Sigmoid colon (tissue), 6 donors: ENCODE measurements at regions not wholly inside any gene's neighbourhood (a gene's known extent, or its start where the extent isn't known, plus 50 kb on each side); places are given as distances from the start of the nearest gene placed in this dataset.

Source experiments
- DNase-seq: peaks from one replicate; pipeline ENCODE4 v3.0.0-alpha.2; 2019
- H3K27ac ChIP-seq, 4 donors: fragments of 200-600 bp; sonication (generic); one replicate each; pipeline ENCODE4 v1.5.1; 2016 to 2019; ENCODE audit warnings: mild to moderate bottlenecking in 1 of 4
- H3K27me3 ChIP-seq, 3 donors: fragments of 200-600 bp; sonication (generic); one replicate each; pipeline ENCODE4 v1.5.1; 2019; ENCODE audit warnings: mild to moderate bottlenecking in 1 of 3
- H3K36me3 ChIP-seq, 4 donors: fragments of 200-600 bp; sonication (generic); one replicate each; pipeline ENCODE4 v1.5.1; 2016 to 2019
- H3K4me1 ChIP-seq, 4 donors: fragments of 200-600 bp; sonication (generic); one replicate each; pipeline ENCODE4 v1.5.1; 2017 to 2019
- H3K4me3 ChIP-seq, 4 donors: fragments of 200-600 bp; sonication (generic); one replicate each; pipeline ENCODE4 v1.5.1; 2017 to 2019; ENCODE audit warnings: mild to moderate bottlenecking in 2 of 4, moderate library complexity in 1 of 4
- H3K9me3 ChIP-seq, 4 donors: fragments of 200-600 bp in 3 of 4; sonication (generic) in 3 of 4; one replicate each; pipeline versions ENCODE4 v1.5.1 to v1.6.1; 2013 to 2019
- CTCF ChIP-seq, 4 experiments: fragments of 450-650 bp in 3 of 4; fragments of 200-600 bp in 1 of 4; IDR thresholded peaks; one replicate each; pipeline ENCODE4 v1.5.1; 2016 to 2019; ENCODE audit warnings: antibody characterized with exemption in 4 of 4, mild to moderate bottlenecking in 3 of 4, moderate library complexity in 2 of 4
- EP300 ChIP-seq, 4 donors: sonication (generic); formaldehyde crosslinking; IDR thresholded peaks; one replicate each; pipeline ENCODE4 v1.6.1; 2017; ENCODE audit warnings: antibody characterized with exemption in 4 of 4
- POLR2A ChIP-seq, 2 donors: fragments of 450-650 bp; IDR thresholded peaks; one replicate each; pipeline ENCODE4 v1.6.1; 2016; ENCODE audit warnings: antibody characterized with exemption in 2 of 2, mild to moderate bottlenecking in 2 of 2, moderate library complexity in 2 of 2
- POLR2AphosphoS5 ChIP-seq, 4 donors: sonication (generic); formaldehyde crosslinking; IDR thresholded peaks; one replicate each; pipeline ENCODE4 v1.6.1; 2017; ENCODE audit warnings: antibody characterized with exemption in 4 of 4
- WGBS, 2 donors: extraction: QIAGEN DNeasy Blood & Tissue Kit; methylation state at CpG; one replicate each; pipeline ENCODE4 v1.1.7; 2013; 5-methylcytosine and 5-hydroxymethylcytosine counted together
- intact Hi-C: fragments of 100-400 bp; cut with DNase I; formaldehyde crosslinking; loops from one replicate; pipeline ENCODE4 v1.15.1; 2023
- donor health status: healthy with polysubstance abuse.
- donor health status: healthy.

DNA sequence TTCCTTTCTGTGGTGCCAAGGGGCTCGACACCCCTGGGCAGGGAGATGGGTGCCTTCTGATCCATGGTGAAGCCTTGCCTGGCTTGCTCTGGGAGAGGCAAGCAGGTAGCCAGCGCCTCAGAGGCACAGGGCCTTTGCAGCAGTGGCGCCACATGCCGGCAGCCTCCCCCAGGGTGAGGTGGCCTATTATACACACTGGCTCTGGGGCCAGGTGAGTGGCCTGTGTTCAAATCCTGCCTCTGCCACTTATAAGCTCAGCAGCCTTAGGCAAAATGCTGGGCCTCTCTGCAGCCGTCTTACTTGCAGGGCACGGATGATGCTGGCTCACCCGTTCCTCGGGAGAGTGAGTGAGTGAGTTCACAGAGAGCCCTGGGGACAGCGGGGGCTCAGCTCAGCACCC, 176.9 kb downstream of the TFAP2C start:
- H3K27ac ChIP-seq, result no peak overlapping the region
- no peak overlapping the region for H3K4me3 ChIP-seq
- no peaks in the 10 kb centered on the region for H3K27me3 ChIP-seq
- DNase-seq, result no peak
- H3K36me3 ChIP-seq, result no peaks in the 10 kb centered on the region
- TF ChIP-seq CTCF (IDR thresholded peaks at IDR 0.05), result no peak
- TF ChIP-seq EP300 (IDR thresholded peaks at IDR 0.05), result no peak
- no peak for TF ChIP-seq POLR2AphosphoS5 (IDR thresholded peaks at IDR 0.05)
- TF ChIP-seq POLR2A (IDR thresholded peaks at IDR 0.05), result no peak
- H3K9me3 ChIP-seq, result no peaks in the 10 kb centered on the region
- H3K4me1 ChIP-seq, result peaks cover 0 to 24% (median 13%) of the 10 kb centered on the region in 4 donors
- intact Hi-C loops, result no loop called here
- 92 to 93% methylated on average over 9 of the region's 9 CpGs for WGBS, 2 donors

GRCh38 chr20:56806952-56807517, 177.9 kb downstream of the TFAP2C start:
- peaks cover 0 to 19% (median 9%) of the 10 kb centered on the region in 4 donors for H3K4me1 ChIP-seq
- no peaks in the 10 kb centered on the region for H3K27me3 ChIP-seq
- H3K27ac ChIP-seq, result no peak overlapping the region
- intact Hi-C loops, result no loop called here
- no peak for TF ChIP-seq EP300 (IDR thresholded peaks at IDR 0.05)
- no peak for TF ChIP-seq CTCF (IDR thresholded peaks at IDR 0.05)
- no peak for TF ChIP-seq POLR2A (IDR thresholded peaks at IDR 0.05)
- TF ChIP-seq POLR2AphosphoS5 (IDR thresholded peaks at IDR 0.05), result no peak
- H3K36me3 ChIP-seq, result no peaks in the 10 kb centered on the region
- H3K9me3 ChIP-seq, result no peaks in the 10 kb centered on the region
- 61 to 87% methylated on average over 18 of the region's 18 CpGs for WGBS, 2 donors
- no peak overlapping the region for H3K4me3 ChIP-seq
- no peak for DNase-seq

GRCh38 chr20:56808117-56808725, 179.1 kb downstream of the TFAP2C start:
- Histone ChIP-seq H3K4me1 (peaks cover 0 to 10% (median 0%) of the 10 kb centered on the region in 4 donors), H3K4me3 (no peak overlapping the region), H3K36me3 (no peaks in the 10 kb centered on the region), H3K27me3 (no peaks in the 10 kb centered on the region), H3K9me3 (no peaks in the 10 kb centered on the region), H3K27ac (no peak overlapping the region)
- intact Hi-C loops, result no loop called here
- TF ChIP-seq CTCF (IDR thresholded peaks at IDR 0.05) (no peak), POLR2AphosphoS5 (IDR thresholded peaks at IDR 0.05) (no peak)
- 10 to 25% methylated on average over 10 of the region's 10 CpGs for WGBS, 2 donors
- DNase-seq, result no peak

- H3K27me3 ChIP-seq, result no peaks in the 10 kb centered on the region
- WGBS, 2 donors, result 18 to 29% methylated on average over 8 of the region's 8 CpGs
- H3K27ac ChIP-seq, result no peak overlapping the region
- intact Hi-C loops, result no loop called here
- TF ChIP-seq EP300 (IDR thresholded peaks at IDR 0.05), result no peak
- no peak for TF ChIP-seq CTCF (IDR thresholded peaks at IDR 0.05)
- no peak for TF ChIP-seq POLR2AphosphoS5 (IDR thresholded peaks at IDR 0.05)
- no peak for TF ChIP-seq POLR2A (IDR thresholded peaks at IDR 0.05)
- H3K9me3 ChIP-seq, result no peaks in the 10 kb centered on the region
- H3K4me1 ChIP-seq, result peaks cover 0 to 10% (median 0%) of the 10 kb centered on the region in 4 donors
- no peak overlapping the region for H3K4me3 ChIP-seq
- no peak for DNase-seq
- no peaks in the 10 kb centered on the region for H3K36me3 ChIP-seq
Observed at GRCh38 chr20:56808732-56809131, 179.6 kb downstream of the TFAP2C start.

DNA sequence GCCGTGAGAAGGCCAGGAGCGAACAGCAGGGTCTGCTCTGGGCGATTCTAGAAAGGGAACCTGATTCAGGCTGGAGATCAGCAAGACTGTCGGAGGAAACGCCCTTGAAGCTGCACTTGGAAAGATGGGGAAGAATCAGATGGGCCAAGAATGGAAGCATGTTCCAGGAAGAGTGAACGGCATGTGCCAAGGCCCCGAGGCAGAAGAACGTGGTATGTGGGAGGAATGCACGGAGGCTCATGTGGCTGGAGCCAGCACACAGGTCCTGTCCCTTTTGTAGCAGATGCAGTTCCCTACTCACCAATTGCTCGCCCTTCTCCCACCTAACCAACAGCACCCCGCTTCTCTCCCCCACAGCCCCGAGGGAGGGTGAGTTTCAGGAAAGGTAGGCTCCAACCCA, 180.6 kb downstream of the TFAP2C start:
- DNase-seq, result no peak
- Histone ChIP-seq H3K27me3 (no peaks in the 10 kb centered on the region), H3K9me3 (no peaks in the 10 kb centered on the region), H3K4me1 (peaks cover 0 to 10% (median 0%) of the 10 kb centered on the region in 4 donors), H3K36me3 (no peaks in the 10 kb centered on the region), H3K4me3 (no peak overlapping the region), H3K27ac (no peak overlapping the region)
- TF ChIP-seq CTCF (IDR thresholded peaks at IDR 0.05), result no peak
- no peak for TF ChIP-seq POLR2A (IDR thresholded peaks at IDR 0.05)
- TF ChIP-seq POLR2AphosphoS5 (IDR thresholded peaks at IDR 0.05), result no peak
- TF ChIP-seq EP300 (IDR thresholded peaks at IDR 0.05), result no peak
- WGBS, 2 donors, result 86 to 94% methylated on average over 12 of the region's 12 CpGs
- intact Hi-C loops, result no loop called here
